HL-60/S4 treated with phorbol 12-myristate 13-acetate at 8.2 ng/mL for 4 days and 3 days (cell line): ENCODE measurements at regions not wholly inside any gene's neighbourhood (a gene's known extent, or its start where the extent isn't known, plus 50 kb on each side); places are given as distances from the start of the nearest gene placed in this dataset.

Source experiments
- in situ Hi-C: fragments of 300-500 bp; cut with MboI; formaldehyde crosslinking; loops from 2 replicates; pipeline ENCODE4 v1.15.0; 2022; ENCODE audit warnings: low sequenced_read_pairs

DNA sequence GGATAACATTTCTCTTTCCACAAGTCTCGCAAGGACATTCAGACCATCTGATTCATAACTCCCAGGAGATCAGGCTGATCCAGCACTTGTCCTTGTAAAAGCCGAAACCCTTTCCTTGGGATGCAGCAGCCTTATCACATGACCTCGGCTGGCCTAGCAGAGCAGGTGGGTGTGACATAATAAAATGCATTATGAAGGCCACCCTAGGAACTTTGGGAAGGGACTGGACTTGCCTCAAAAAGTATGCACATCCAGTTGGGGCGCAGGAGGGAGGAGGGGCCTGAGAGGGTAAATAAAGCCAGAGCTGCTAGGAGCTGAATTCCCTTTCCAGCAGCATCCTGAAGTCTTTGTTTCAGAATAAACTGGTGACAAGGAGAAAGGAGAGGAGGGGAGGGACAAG lies 260.8 kb downstream of the SNX13 start:
- in situ Hi-C loops, result loop anchor here (25.0 kb wide), 1 partner anchor 658 kb away; no protein-coding TSS in a partner anchor

DNA sequence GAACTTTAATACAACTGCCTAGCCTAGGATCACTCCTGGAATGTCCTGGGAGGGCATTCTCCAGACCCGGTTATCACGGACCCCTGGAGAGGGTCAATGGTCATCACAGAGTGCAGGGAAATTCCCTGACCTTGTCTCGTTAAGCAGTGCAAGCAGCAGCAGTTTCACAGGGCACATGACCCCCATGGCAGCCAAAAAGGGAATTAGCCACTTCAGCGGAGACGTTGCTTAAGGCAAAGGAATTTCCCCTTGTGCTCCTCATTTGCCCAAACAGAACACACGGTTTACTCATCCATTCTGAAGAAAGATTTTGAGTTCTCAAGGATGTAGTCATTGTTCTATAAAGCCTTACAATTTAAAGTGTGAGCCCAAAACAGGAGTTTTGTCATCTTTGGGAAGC lies 260.3 kb downstream of the SNX13 start:
- in situ Hi-C loops, result loop anchor here (25.0 kb wide), 1 partner anchor 657 kb away; no protein-coding TSS in a partner anchor

DNA sequence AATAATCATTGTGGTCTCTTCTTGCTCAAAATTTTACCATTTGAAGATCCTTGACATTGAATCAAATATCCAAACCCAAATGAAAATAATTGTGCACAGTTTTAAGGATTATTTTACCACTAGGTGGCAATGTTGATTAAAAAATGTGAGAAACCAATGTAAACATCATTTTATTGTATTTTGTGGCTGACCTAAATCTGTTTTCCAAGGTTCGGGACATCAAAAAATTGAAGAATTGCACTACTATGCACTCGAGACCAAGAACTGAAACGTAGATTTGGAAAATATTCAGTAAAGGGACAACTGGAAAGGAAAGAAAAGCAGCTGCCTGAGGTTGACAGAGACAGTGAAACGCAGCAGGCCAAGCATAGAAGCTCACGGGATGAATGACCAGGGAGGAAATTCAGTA lies 259.3 kb downstream of the SNX13 start:
- in situ Hi-C loops, result loop anchor here (25.0 kb wide), 1 partner anchor 656 kb away; no protein-coding TSS in a partner anchor

DNA sequence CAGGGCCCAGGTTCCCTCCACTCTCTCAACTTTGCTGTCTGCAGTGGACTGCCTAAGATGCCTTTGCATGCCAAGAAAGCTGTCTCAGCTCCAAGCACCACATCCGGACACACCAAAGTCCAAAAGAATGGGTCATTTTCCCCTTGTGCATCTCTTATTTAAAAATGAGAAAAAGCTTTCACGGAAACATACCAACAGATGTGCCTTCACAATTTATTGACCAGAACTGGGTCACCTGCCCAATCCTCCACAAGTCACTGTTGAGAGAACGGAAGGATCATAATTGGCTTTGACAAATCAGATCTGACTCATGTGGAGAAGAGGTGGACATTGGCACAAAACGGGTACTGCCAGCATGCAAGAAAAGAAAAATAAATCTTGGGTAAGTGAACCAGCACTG lies 258.3 kb downstream of the SNX13 start:
- in situ Hi-C loops, result loop anchor here (25.0 kb wide), 1 partner anchor 655 kb away; no protein-coding TSS in a partner anchor

DNA sequence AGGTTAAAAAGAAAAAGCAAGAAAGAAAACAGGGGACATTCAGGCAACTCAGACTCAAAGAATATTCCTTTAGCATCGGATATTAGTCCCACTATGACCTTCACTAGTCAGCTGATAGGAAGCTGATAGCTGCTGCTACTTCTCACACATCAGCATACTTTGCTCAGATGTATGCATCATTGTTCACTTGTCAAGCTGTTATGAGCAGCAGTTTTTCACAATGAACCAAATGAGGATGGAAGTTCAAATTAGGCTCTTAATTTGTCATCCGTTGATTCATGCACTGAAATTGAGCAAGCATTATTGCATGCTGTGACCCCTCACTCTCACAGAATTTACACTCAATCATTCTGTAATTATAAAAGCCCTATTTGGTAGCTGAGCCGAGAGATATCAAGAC lies 257.7 kb downstream of the SNX13 start:
- in situ Hi-C loops, result loop anchor here (25.0 kb wide), 1 partner anchor 655 kb away; no protein-coding TSS in a partner anchor

DNA sequence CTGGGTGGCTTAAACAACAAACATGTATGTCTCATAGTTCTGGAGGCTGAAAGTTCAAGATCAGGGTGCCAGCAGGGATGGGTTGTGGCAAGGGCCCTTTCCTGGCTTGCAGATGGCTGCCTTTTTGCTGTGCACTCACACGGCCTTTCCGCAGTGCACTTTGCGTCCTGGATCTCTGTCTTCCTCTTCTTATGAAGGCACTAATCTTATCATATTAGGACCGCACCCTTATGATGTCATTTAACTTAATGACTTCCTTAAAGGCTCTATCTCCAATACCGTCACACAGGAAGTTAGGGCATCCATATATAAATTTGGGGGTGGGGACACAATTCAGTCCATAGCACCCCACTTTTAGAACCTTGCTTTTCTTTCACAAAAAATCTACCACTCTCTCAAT lies 255.2 kb downstream of the SNX13 start:
- in situ Hi-C loops, result loop anchor here (25.0 kb wide), 1 partner anchor 652 kb away; no protein-coding TSS in a partner anchor

DNA sequence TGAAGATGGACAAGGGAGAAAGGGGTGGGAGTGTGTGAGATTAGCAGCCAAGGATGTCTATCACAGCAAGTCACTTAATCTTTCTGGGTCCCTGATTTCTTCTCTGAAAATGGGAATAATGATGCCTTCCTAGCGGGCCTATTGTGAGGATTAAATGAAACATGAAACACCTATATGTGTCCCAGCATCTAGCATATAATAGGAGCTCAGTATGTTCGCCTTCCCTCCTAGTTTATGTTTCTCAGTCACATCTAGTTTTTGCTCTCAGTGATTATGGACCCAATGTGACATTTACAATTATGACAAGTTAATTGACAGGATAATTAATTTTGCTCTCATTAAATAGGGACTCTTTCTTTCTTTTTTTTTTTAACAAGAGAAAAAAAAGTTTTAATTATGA lies 252.9 kb downstream of the SNX13 start:
- in situ Hi-C loops, result loop anchor here (25.0 kb wide), 1 partner anchor 650 kb away; no protein-coding TSS in a partner anchor

DNA sequence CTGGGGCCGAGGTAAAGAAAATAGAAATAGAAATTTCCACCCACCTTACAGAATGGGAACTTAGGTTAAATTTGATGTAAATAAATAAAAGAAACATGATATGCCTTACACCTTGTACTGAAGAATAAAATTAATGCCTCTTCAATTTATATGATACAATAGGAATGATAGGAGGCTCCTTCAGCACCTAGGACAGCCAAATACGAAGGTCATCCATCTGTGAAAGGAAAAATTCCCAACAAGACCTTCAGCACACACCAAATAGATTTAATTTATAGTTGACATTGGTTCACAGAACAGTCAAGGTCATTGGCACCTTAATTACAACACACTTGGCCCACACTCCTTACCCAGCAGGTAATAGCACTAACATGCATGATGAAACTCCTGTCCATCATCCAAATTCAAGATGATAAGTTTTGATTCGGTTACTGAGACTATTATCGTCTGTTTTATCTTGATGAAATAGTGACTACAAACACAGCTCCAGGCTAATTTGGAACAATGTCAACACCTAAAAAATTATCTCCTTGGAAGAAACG lies 250.9 kb downstream of the SNX13 start:
- in situ Hi-C loops, result loop anchor here (25.0 kb wide), 1 partner anchor 648 kb away; no protein-coding TSS in a partner anchor

DNA sequence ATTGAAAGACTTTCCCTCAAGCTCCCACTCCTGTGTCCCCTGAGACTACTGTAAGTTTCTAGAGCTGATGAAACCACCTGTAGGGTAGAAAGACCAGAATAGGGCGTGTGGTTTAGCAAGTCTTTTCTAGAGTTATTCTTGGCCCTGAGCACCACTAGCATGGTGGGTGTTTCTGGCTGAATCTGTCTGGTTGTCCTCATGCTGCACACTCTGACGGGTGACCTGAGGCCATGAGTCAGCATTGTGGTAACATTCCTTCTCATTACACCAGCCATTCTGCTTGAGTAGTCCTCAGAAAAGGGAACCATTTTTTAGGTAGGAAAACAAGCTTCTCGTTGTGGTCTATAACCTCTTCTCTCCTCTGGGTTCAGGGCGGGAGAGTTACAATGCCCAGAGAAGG lies 250.3 kb downstream of the SNX13 start:
- in situ Hi-C loops, result loop anchor here (25.0 kb wide), 1 partner anchor 647 kb away; no protein-coding TSS in a partner anchor

DNA sequence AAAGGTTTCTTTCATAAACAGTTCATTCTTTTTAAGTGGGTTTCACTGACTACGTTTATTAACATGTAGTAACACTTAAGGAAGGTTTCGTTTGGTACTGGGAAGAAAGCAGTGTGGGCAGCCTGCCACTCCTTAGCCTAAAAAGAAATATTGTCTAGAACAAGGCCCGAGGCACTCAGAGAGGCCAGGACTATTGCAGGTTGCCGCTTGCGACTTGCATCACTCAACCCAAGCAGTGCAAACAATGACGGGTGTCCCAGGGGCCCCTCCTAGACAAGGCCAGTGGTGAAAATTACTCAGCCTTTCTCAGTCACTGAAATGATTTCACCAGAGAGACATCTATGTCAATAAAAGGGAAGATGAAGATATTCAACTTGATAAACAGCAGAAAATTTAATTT lies 243.9 kb downstream of the SNX13 start:
- in situ Hi-C loops, result loop anchor here (25.0 kb wide), 1 partner anchor 641 kb away; no protein-coding TSS in a partner anchor

DNA sequence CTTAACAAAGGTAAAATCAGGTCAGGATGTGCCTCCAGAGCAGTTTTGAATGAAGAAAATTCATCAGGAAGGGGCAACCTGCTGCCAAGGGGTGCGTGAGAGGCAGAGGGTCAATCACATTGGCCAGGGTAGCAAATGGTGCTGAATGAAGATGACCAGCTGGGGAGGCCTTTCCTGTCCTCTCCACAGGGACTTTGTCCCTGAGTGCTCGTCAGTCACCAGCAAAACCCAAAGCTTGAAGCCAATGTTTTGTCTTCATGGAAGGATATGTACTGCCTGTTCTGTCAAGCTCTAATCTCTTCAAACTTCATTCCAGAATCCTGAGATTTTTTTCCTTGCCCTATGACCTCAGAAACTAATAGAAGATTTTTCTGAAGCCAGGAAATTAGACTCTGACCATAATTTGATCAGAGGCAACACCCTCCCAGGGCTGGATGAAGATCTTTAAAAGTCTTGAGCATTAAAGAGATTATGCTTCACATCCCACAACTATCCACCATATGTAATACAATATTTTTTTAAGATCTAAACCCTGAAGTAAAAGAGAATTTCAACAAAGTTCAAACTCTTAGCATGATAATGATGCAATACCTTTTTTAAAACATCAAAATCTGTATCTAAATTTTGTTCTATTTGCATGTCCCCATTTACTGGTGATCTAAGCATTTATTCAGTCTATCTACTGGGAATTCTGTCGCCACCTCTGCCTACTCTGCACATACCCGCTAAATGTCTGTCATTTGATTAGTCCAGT lies 243.0 kb downstream of the SNX13 start:
- in situ Hi-C loops, result loop anchor here (25.0 kb wide), 1 partner anchor 640 kb away; no protein-coding TSS in a partner anchor

DNA sequence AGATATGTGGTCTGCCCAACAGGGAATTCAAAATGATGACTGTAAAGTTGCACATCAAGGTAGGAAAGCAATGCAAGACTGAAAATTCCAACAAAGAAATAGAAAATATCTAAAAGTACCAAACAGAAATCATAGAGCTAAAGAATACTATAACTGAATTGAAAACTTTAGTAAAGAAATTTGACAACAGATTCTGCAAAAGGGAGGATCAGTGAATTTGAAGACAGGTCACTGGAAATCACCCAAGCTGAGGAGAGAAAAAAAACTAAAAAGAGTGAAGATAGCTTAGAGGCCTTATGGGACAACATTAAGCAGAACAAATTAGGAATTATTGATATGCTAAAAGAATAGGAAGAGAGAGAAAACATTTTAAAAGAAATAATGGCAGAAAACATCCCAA lies 240.6 kb downstream of the SNX13 start:
- in situ Hi-C loops, result loop anchor here (25.0 kb wide), 1 partner anchor 638 kb away; no protein-coding TSS in a partner anchor

DNA sequence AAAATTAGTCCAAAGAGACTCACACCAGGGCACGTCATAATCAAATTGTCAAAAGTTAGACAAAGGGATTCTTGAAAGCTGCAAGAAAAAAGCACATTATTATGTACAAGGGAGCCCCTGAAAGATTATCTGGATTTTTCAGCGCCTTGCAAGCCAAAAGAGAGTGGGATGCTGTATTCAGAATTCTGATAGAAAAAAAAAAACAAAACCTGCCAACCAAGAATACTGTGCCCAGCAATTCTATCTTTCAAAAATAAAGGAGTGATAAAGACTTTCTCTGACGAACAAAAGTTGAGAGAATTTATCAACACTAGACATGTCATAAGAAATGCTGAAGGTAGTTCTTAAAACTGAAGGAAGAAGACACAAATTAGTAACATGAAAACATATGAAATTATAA lies 240.2 kb downstream of the SNX13 start:
- in situ Hi-C loops, result no loop called here

DNA sequence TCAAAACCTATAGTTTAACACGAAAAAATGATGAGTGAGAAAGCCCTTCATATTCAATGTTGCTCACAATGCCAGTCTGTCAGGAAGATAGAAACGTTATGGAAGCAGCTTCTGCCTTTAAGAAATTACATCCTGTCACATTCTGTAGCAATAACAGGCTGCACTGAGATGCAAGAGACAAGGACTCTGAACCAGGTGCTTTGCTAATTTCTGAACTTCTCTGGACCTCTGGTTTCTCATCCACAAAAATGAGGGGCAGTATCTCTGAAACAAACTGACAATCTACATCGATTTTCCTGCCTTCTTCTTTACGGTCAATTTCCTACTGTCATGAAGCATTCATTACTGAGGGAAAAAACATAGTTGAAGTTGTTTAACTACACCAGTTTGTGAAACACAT lies 234.0 kb downstream of the SNX13 start:
- in situ Hi-C loops, result no loop called here

DNA sequence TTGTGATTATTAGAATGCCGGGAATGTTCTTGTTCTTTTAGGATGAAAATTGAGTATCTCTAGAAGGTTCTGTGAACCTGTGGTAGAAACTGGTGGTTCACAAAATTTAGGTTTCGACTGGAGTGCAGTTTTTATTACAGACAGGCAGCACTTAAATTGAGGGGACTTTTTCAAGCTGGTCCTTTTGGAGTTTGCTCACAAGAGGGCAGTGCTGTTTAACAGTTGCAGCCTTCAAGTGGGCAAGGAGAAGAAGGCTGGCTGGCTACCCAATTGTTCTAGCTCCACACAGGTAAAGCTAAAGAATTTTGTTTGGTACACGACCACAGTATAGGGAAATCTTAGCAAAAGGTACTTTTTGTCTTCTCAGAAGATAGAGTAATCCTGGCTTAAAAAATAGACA lies 233.6 kb downstream of the SNX13 start:
- in situ Hi-C loops, result no loop called here

DNA sequence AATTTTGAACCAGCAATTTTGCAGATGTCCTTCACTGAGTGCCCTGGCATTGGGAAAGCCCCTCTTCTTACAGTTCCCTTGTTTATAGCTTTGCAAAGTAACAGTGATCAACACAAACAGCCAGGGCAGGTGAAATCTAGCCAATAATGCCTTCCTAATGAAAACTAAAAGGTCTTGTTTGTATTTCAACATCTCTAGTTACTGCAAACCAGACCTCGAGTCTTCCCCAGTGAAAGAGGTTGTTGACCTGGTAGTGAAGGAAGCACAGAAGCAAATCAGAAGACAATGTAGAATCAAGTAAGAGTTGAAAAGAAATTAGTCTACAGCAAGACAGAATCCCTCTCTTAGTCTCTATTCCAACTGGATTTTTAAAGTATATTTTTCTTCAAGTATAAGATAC lies 231.2 kb downstream of the SNX13 start:
- in situ Hi-C loops, result no loop called here

DNA sequence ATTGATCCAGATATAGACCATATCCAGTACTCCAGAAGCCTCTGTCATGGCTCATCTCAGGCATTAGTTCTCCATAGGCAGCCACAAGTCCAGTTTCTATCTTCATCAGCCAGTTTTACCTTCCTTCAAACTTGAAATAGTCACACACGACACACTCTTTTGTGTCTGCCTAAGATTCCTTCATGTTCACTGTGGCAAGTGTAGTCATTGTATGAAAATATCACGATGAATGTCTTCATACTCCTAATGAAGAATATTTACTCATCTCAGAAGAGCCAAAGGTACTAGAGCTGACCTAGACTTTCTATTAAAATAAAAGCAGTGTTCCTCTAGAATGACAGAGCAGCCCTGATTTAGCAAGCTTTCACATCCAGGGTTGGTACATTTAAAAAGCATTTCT lies 230.7 kb downstream of the SNX13 start:
- in situ Hi-C loops, result no loop called here

DNA sequence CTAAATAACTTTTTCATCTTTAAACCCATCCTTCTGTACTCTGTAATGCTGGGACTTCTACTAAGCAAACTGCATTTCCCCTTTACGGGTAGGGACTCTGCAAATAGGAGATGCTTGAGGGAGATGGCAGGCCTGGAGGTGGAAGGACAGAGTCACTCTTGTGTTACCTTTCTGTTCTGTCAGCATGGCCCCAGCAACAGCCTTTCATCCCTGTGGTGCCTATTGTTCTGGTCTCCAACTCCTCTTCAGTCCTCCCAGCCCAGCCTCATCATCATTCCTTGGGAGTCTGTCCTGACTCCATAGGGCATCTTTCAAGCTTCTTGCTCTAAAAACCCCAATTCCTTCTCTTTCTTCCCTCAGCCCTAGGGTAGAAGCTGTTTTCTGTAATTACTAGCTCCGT lies 230.0 kb downstream of the SNX13 start:
- in situ Hi-C loops, result no loop called here

DNA sequence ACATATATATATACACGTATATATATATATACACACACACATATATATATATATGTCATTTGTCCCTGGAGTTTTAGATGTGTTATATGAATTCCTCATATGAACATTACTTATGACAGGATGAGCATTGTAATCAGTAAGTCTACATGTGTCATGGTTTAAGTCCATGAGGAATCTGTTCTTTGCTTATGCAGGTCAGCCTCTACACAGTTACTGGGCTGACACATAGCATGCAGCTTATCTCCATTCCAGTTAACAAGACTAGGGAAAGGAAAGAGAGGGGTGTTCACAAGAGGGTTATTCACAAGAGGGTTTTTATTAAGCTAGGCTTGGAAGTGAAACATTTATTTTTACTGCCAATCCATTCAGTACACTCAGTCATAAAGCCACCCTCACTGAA lies 226.7 kb downstream of the SNX13 start:
- in situ Hi-C loops, result no loop called here

DNA sequence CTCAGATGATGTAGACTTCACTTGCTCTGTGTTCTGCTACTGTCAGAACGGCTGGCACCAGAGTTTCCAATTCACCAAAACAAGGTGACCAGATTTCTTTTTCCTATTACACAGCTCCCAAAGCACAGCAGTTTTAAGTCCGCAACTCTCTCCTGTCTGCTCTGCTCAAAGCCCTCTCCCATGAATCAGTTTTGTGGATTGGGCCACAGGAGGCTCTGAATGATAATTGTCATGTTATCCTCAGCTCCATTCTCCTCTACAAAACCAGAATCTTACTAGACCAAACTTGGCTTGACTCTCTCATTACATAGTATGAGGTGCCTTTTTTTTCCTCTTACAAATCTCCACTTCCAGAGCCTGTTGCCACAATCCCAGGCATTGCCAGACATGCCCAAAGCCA lies 223.5 kb downstream of the SNX13 start:
- in situ Hi-C loops, result no loop called here

DNA sequence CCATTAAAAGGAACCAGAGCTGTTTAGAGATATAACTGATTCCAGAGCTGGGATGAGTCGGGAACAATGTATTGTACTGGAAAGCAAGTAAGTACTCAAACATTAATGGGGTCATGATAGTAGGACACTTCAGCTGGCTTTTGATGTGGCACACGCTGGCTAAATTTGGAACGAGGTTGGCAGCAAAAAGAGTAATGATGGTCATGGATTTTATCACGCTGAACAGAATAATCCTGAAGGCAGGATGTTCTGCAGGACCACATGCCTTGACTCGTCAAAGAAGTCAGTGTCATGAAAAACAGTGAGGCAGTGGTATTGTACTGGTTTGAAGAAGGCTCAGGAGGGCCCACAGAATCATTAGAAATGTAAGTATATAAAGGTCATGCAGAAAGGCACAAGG lies 220.3 kb downstream of the SNX13 start:
- in situ Hi-C loops, result no loop called here

DNA sequence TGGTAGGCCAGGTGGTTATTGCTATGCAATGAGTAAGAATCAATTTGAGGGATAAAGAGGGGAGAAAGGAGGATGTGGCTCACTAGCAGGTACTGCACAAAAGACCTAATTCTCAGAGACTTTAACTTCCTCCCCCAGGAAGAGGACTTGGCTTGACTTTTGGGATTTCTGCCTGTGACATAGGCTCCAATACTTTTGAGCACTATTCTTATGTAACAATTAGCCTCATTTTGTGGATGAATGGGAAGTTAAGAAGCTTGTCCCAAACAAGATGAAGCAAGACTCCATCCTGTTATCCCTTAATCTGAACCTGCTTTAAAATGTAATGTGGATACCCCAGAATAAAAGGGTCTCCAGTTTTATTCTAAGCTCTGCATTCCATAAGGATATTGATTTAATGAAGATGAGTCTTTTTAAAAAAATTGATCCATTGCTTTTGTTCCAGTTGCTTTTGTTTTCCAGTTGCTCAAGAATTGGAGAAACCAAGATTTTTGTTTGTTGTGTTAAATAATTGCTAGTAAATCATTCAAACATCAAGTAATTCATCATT lies 218.5 kb downstream of the SNX13 start:
- in situ Hi-C loops, result no loop called here
